A549 (cell line): ENCODE measurements at regions not wholly inside any gene's neighbourhood (a gene's known extent, or its start where the extent isn't known, plus 50 kb on each side); places are given as distances from the start of the nearest gene placed in this dataset.

Experiments used
- ATAC-seq, 2 experiments: fragments of 200-7000 bp in 1 of 2; fragments of >200 bp in 1 of 2; cut with Nextera tagmentation in 1 of 2; cut with Tn5 transposase in 1 of 2; 3 replicates each; pipeline versions ENCODE4 v1.8.0 to v1.9.1; 2018 to 2020; ENCODE audit warnings: mild to moderate bottlenecking in 1 of 2, moderate library complexity in 1 of 2
- CTCF ChIA-PET: fragments of 300-600 bp; sonication (Branson Sonifier 250); formaldehyde crosslinking; extraction: SDS; loops from one replicate; lab custom pipeline; 2021; ENCODE audit warnings: antibody characterized with exemption, inconsistent platforms; lab: Yijun Ruan, JAX
- POLR2A ChIA-PET: fragments of 350-600 bp; formaldehyde crosslinking; extraction: SDS; loops from one replicate; lab custom pipeline; 2021; ENCODE audit warnings: antibody characterized with exemption, inconsistent platforms; lab: Yijun Ruan, JAX
- DNase-seq, 2 experiments: peaks; one replicate each; pipeline versions ENCODE4 v3.0.0 to v3.0.0-alpha.2; 2011 to 2016; ENCODE audit warnings: low read depth in 1 of 2, low spot score in 1 of 2
- FAIRE-seq: peaks from 2 replicates; lab custom pipeline; 2011; peaks lifted over from hg19 to GRCh38; lab: Jason Lieb, UNC
- H3K27ac ChIP-seq, 2 experiments: fragments of >200 bp; sonication (Bioruptor Twin); formaldehyde crosslinking; 3 replicates each; pipeline ENCODE4 v1.5.1; 2016 to 2017
- H3K4me1 ChIP-seq: fragments of >200 bp; sonication (Bioruptor Twin); formaldehyde crosslinking; 3 replicates; pipeline ENCODE4 v1.6.1; 2016
- H3K4me2 ChIP-seq: fragments of >200 bp; sonication (Bioruptor Twin); formaldehyde crosslinking; 3 replicates; pipeline ENCODE4 v1.6.1; 2016
- H3K4me3 ChIP-seq: fragments of >200 bp; sonication (Bioruptor Twin); formaldehyde crosslinking; 3 replicates; pipeline ENCODE4 v1.5.1; 2016
- H3K9me3 ChIP-seq: fragments of >200 bp; sonication (Bioruptor Twin); formaldehyde crosslinking; 3 replicates; pipeline ENCODE4 v1.6.1; 2016
- CBX2 ChIP-seq: fragments of 200-600 bp; sonication (generic); IDR thresholded peaks from 2 replicates; pipeline ENCODE4 v1.6.1; 2016; ENCODE audit warnings: low read depth, mild to moderate bottlenecking, borderline replicate concordance
- CBX8 ChIP-seq: fragments of 200-600 bp; sonication (generic); IDR thresholded peaks from 2 replicates; pipeline ENCODE4 v1.6.1; 2016
- CEBPB ChIP-seq, 2 experiments: fragments of >200 bp in 1 of 2; sonication (Bioruptor Twin) in 1 of 2; formaldehyde crosslinking in 1 of 2; IDR thresholded peaks; 2 replicates each; pipeline ENCODE4 v1.6.1; 2012 to 2016
- CHD2 ChIP-seq: fragments of 150-350 bp; IDR thresholded peaks from 2 replicates; pipeline ENCODE4 v1.6.1; 2014; ENCODE audit warnings: low read length; ENCODE audit not compliant: partially characterized antibody
- CTCF ChIP-seq: fragments of >200 bp; sonication (Bioruptor Twin); formaldehyde crosslinking; IDR thresholded peaks from 3 replicates; pipeline ENCODE4 v1.5.1; 2016
- EHF ChIP-seq: fragments of 250-450 bp; sonication (Bioruptor Pico); IDR thresholded peaks from 2 replicates; pipeline ENCODE4 v1.5.0; 2020; ENCODE audit warnings: mild to moderate bottlenecking
- EHMT2 ChIP-seq: fragments of 200-600 bp; sonication (generic); IDR thresholded peaks from 2 replicates; pipeline ENCODE4 v1.6.1; 2016; ENCODE audit warnings: antibody characterized with exemption, low read depth, mild to moderate bottlenecking, moderate library complexity
- ELK1 ChIP-seq: fragments of 150-350 bp; IDR thresholded peaks from 2 replicates; pipeline ENCODE4 v1.6.1; 2014; ENCODE audit warnings: low read depth, mild to moderate bottlenecking, low read length
- FOSB ChIP-seq: fragments of 250-450 bp; sonication (Bioruptor Pico); IDR thresholded peaks from 2 replicates; pipeline ENCODE4 v1.5.0; 2020; ENCODE audit warnings: mild to moderate bottlenecking, moderate library complexity
- GATA3 ChIP-seq: IDR thresholded peaks from 2 replicates; pipeline ENCODE4 v1.6.1; 2012; ENCODE audit warnings: borderline replicate concordance
- HDAC2 ChIP-seq: fragments of 200-600 bp; sonication (generic); IDR thresholded peaks from 2 replicates; pipeline ENCODE4 v1.6.1; 2016
- HES2 ChIP-seq: fragments of >200 bp; sonication (Bioruptor Twin); formaldehyde crosslinking; IDR thresholded peaks from 2 replicates; pipeline ENCODE4 v1.6.1; 2016
- HOXA7 ChIP-seq: fragments of 250-450 bp; sonication (Bioruptor Pico); IDR thresholded peaks from 2 replicates; pipeline ENCODE4 v1.5.0; 2020; ENCODE audit warnings: mild to moderate bottlenecking, moderate library complexity
- JUNB ChIP-seq: fragments of >200 bp; sonication (Bioruptor Twin); formaldehyde crosslinking; IDR thresholded peaks from 2 replicates; pipeline ENCODE4 v1.6.1; 2016
- KDM1A ChIP-seq: fragments of 200-600 bp; sonication (generic); IDR thresholded peaks from 2 replicates; pipeline ENCODE4 v1.6.1; 2016; ENCODE audit warnings: low read depth, mild to moderate bottlenecking
- MAZ ChIP-seq: fragments of 150-350 bp; IDR thresholded peaks from 2 replicates; pipeline ENCODE4 v1.6.1; 2014; ENCODE audit warnings: antibody characterized with exemption, low read depth, low read length, borderline replicate concordance
- NPAS2 ChIP-seq: fragments of 250-450 bp; sonication (Bioruptor Pico); IDR thresholded peaks from 2 replicates; pipeline ENCODE4 v1.8.0; 2022; ENCODE audit warnings: mild to moderate bottlenecking, moderate library complexity, borderline replicate concordance
- NR3C1 ChIP-seq: fragments of >200 bp; sonication (Bioruptor Twin); formaldehyde crosslinking; IDR thresholded peaks from 3 replicates; pipeline ENCODE4 v1.6.1; 2017
- PHF8 ChIP-seq: fragments of 200-600 bp; sonication (generic); IDR thresholded peaks from 2 replicates; pipeline ENCODE4 v1.6.1; 2016; ENCODE audit warnings: low read depth, mild to moderate bottlenecking, antibody characterized with exemption, moderate library complexity, borderline replicate concordance
- POLR2A ChIP-seq: IDR thresholded peaks from 2 replicates; pipeline ENCODE4 v1.6.1; 2012; ENCODE audit warnings: mild to moderate bottlenecking, low read length
- RARB ChIP-seq: fragments of 250-450 bp; sonication (Bioruptor Pico); IDR thresholded peaks from 2 replicates; pipeline ENCODE4 v1.8.0; 2021; ENCODE audit warnings: mild to moderate bottlenecking, moderate library complexity
- RFX5 ChIP-seq: fragments of 450-650 bp; IDR thresholded peaks from 2 replicates; pipeline ENCODE4 v1.7.1; 2014; ENCODE audit warnings: antibody characterized with exemption, mild to moderate bottlenecking, moderate library complexity
- RNF2 ChIP-seq: fragments of 200-600 bp; sonication (generic); IDR thresholded peaks from 2 replicates; pipeline ENCODE4 v1.6.1; 2016; ENCODE audit warnings: low read depth, mild to moderate bottlenecking, antibody characterized with exemption, moderate library complexity, borderline replicate concordance
- SMC3 ChIP-seq: fragments of >200 bp; sonication (Bioruptor Twin); formaldehyde crosslinking; IDR thresholded peaks from 3 replicates; pipeline ENCODE4 v1.6.1; 2018; ENCODE audit warnings: inconsistent platforms
- TFCP2L1 ChIP-seq: fragments of 250-450 bp; sonication (Bioruptor Pico); IDR thresholded peaks from 2 replicates; pipeline ENCODE4 v1.5.0; 2021; ENCODE audit warnings: mild to moderate bottlenecking
- TP53 ChIP-seq: fragments of 250-450 bp; sonication (Bioruptor Pico); IDR thresholded peaks from 2 replicates; pipeline ENCODE4 v1.5.0; 2021; ENCODE audit warnings: mild to moderate bottlenecking, moderate library complexity
- ZFP36 ChIP-seq: fragments of 450-650 bp; IDR thresholded peaks from 2 replicates; pipeline ENCODE4 v1.6.1; 2014; ENCODE audit warnings: borderline replicate concordance; ENCODE audit not compliant: partially characterized antibody
- WGBS: methylation state at CpG from one replicate; pipeline ENCODE4 v1.1.6; 2017; ENCODE audit errors: missing lambda C conversion rate; 5-methylcytosine and 5-hydroxymethylcytosine counted together
- TF ChIP-seq, protein P1 (sequence below): IDR thresholded peaks from 2 replicates; pipeline ENCODE4 v1.6.1; 2012

DNA sequence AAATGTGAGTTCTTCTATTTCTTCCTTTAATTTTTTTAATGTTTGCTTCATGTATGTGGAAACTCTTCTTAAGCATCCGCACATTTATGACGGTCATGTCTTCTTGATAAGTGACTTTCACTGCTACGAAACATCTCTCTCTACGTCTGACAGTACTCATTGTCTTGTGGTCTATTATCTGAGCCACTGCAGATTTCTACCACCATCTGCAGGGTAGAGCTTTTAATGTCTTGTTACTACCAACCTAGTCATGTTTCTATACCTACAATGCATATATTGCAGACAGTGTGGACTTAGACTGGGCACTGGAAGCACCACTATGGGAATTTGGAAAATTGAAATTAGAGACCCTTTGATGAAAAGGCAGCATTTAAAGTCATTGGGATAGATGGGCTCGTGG lies 75.4 kb upstream of the ARHGEF7 start:
- Histone ChIP-seq H3K4me2 (no peak overlapping the region), H3K27ac (no peak overlapping the region), H3K4me1 (no peaks in the 10 kb centered on the region), H3K4me3 (no peak overlapping the region), H3K9me3 (no peaks in the 10 kb centered on the region)
- TF ChIP-seq HDAC2 (no peak), FOSB (no peak), CBX2 (no peak), JUNB (no peak), HOXA7 (no peak), MAZ (no peak), SMC3 (no peak), NPAS2 (CRISPR knock-in tag) (no peak), EHF (CRISPR knock-in tag) (no peak), RNF2 (no peak), RFX5 (no peak), CEBPB (IDR thresholded peaks at IDR 0.05) (no peak), NR3C1 (no peak), CHD2 (no peak)
- ATAC-seq = no peak
- ChIA-PET CTCF (interaction anchor here (0.7 kb wide), 1 partner anchor 10 kb away, joined by 3 read pairs; no protein-coding TSS in a partner anchor), POLR2A (no interaction called here)
- WGBS = 65% methylated on average over 5 of the region's 5 CpGs
- no peak for DNase-seq
- no peak for FAIRE-seq

DNA sequence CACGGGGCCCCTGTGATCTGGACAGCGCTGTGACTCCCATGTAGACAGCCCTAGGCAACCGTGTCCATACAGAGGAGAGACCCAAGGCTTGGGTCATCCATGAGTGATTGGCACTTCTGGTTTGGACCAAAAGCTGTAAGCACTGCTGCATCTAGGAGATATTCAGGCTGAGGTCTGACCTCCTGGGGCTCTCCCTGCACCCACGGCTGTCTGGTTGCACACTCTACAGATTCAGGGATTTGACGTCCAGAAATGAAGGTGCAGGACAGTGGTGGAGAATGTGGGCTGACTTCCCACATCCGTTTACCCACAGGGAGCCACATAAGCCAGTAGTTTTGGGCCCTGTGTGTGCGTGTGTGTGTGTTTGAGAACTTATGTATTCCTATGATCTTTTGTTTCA lies 76.2 kb upstream of the ARHGEF7 start:
- POLR2A ChIA-PET = no interaction called here
- no peak for FAIRE-seq

More for the DNA sequence above, 76.2 kb upstream of the ARHGEF7 start:
- Histone ChIP-seq H3K4me1 (no peaks in the 10 kb centered on the region), H3K4me3 (no peak overlapping the region), H3K4me2 (no peak overlapping the region), H3K27ac (no peak overlapping the region), H3K9me3 (no peaks in the 10 kb centered on the region)
- DNase-seq (no peak), ATAC-seq (no peak)
- TF ChIP-seq ZFP36 = no peak
- no peak for TF ChIP-seq SMC3
- no peak for TF ChIP-seq HDAC2
- TF ChIP-seq KDM1A = no peak
- TF ChIP-seq RARB = no peak
- TF ChIP-seq JUNB = no peak
- no peak for TF ChIP-seq POLR2A
- no peak for TF ChIP-seq GATA3
- TF ChIP-seq CTCF = no peak
- no peak for TF ChIP-seq PHF8
- no peak for TF ChIP-seq CBX8
- no peak for TF ChIP-seq EHF (CRISPR knock-in tag)
- TF ChIP-seq TP53 (CRISPR knock-in tag) = no peak
- TF ChIP-seq NR3C1 = no peak
- TF ChIP-seq, protein P1, sequence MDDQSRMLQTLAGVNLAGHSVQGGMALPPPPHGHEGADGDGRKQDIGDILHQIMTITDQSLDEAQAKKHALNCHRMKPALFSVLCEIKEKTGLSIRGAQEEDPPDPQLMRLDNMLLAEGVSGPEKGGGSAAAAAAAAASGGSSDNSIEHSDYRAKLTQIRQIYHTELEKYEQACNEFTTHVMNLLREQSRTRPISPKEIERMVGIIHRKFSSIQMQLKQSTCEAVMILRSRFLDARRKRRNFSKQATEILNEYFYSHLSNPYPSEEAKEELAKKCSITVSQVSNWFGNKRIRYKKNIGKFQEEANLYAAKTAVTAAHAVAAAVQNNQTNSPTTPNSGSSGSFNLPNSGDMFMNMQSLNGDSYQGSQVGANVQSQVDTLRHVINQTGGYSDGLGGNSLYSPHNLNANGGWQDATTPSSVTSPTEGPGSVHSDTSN = no peak
- TF ChIP-seq HES2 = no peak
- no peak for TF ChIP-seq RNF2
- no peak for TF ChIP-seq EHMT2
- TF ChIP-seq ELK1 = no peak
- no peak for TF ChIP-seq TFCP2L1 (CRISPR knock-in tag)
- CTCF ChIA-PET = no interaction called here
- 28% methylated on average over 7 of the region's 7 CpGs for WGBS
